GM18858 (cell line): ENCODE measurements at regions not wholly inside any gene's neighbourhood (a gene's known extent, or its start where the extent isn't known, plus 50 kb on each side); places are given as distances from the start of the nearest gene placed in this dataset.

Experiments used
- ATAC-seq: cut with Tn5 transposase; IDR thresholded peaks from one replicate; pipeline ENCODE4 v1.9.1; 2021; ENCODE audit not compliant: unreplicated experiment

DNA sequence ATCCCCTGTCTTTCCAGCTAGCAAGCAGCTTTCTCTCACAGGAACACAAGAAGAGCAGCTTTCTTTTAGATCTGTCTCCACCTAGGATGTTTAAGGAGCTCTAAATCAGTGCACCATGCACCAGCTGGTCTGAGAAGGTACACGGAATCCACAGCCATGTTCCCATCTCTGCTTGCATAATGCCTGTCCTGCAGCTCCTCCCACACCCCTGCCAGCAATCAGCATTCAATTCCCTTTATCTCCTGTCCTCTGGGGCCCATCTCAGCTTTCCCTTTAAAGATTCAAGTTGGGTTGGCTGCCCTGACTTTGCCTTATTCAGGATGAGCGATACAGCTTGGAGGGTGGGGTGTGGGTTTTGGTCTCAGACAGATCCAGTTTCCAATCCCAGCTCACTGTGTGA lies 826.3 kb downstream of the BCL11B start:
- no peak for ATAC-seq

DNA sequence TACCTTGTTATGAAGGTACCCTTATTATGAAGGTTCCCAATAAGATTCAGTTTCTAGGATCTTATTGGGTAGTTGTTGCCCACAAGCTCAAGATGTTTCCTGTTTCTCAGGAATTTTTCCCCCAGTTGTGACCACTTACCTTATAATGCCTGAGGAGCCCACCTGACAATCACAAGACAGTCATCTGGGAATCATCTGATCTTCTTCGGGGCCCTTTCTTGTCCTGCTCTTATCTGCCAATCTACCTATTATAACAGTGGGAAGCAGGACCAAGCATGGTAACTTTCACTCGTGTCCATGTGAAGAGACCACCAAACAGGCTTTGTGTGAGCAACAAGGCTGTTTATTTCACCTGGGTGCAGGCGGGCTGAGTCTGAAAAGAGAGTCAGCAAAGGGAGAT lies 825.5 kb downstream of the BCL11B start:
- no peak for ATAC-seq

DNA sequence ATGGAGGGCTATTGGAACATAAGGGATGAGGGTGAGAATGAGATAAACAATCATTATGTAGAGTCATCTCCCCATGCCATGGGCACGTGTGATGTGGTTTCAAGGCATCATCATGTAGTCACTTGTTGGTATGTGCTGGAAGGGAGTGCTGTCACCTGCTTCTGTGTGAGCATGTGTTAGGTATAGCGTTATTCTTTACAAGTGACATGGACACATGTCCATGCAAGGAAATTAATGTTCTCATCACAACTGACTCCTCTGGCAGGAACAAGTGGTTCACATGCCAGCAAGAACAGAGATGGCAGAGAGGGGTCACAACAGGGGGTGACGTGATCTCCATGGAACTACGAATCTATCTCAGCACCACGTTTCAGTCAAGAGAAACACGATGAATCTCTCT lies 815.8 kb downstream of the BCL11B start:
- no peak for ATAC-seq

DNA sequence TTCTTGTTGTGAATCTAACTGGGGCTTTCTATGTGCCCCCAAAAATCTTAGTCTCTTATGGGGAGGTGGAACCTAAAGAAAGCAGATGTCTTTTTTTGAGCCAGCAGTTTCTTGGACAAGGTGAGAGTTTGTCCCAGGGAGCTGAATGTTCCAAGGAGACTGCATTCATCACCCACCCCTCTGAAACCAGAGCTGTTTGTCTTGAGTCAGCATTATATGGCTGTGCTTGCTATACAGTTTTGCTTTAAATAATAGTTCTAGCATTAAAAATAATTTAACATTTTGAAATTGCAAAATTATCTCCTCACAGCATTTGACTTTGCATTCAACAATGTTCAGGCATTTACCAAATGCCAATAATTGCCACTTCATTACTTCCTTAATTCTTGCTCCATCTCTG lies 813.3 kb downstream of the BCL11B start:
- no peak for ATAC-seq

DNA sequence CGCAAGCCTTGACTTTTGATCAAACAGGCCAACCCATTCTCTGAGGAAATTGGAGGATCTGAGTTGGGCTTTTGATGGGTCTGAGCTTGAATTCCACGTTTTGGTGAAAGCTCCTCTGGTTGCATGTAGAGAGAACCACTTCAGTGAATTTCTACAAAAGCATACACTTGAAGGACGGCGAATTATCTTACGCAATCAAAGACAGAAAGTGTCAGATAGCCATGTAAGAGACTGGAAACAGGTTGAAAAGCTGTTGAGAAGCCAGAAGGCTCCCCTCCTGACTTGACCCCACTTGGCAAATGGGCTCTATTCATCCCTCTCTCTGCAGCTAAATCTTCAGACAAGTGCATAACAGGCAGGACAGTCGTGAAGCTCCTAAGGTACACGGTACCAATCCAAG lies 809.1 kb downstream of the BCL11B start:
- no peak for ATAC-seq

DNA sequence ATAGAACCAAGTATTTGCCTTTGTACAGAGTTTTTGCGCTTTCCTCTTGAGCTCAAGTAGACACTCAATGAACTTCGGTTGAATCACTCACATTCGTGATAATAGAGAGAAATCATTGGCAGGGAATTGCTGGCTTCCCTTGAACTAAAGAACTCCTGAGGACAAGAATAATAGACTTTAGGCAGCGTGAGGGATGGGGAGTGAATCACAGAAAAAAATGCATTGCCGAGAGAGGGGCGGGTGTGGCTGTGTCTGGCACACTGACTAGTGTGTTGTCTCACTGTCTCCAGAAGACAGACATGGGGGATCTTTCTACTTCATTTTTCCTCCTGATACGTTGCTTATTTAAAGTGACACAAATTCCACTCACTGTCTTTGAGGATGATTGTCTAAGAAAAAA lies 805.2 kb downstream of the BCL11B start:
- ATAC-seq, result no peak

DNA sequence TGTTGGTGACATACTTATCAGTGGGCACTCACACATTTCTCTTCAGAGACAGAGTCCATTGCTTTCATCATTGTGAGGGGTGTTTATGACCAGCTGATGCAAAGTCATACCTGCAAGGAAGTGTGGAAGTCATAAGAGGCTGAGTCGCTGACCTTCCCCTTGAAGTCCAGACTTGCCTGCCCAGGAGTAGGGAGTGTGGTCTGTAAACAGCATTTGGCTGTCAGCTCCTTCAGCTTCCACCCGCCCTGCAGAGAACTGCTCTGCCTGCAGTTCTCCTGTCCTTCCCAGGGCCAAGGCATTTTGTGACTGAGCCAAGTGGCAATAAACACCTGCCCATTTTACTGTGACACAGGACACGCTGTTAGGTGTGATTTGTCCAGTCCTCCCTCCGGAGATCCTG lies 801.3 kb downstream of the BCL11B start:
- ATAC-seq, result no peak

DNA sequence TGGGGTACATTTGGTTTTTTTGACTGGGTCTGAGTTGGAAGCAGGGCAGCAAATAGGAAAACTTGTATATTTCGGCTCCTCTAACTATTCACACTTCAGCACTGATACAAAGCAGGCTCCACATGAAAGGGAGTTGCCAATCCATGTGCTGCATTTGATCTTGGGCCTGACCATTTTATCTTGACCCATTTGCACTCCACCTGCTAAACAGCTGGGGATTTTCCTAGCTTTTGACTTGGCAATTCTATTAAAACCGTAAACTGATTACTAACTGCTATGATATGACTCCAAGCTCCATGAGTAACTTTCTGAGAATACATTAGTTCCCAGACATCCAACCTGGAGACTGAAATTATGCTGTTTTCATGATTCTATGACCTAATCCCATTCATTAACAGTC lies 797.1 kb downstream of the BCL11B start:
- ATAC-seq, result no peak

DNA sequence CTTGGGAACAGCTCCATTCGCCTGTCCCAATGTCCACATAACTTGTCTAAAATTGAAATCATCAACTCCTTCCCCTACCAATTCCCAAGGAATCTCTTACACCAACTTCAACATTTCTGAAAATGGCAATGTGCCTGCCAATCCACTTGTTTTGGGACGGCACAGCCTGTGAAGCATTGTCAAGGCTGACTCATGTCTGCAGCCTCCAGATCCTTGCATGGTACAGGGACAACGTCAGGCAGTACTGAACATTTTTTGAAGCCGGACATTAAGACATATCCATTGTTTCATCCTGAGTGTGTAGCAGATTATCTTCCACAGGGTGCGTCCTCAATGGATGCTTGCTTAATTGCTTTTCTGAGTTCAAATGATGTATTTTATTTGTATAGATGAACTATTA lies 794.1 kb downstream of the BCL11B start:
- no peak for ATAC-seq

DNA sequence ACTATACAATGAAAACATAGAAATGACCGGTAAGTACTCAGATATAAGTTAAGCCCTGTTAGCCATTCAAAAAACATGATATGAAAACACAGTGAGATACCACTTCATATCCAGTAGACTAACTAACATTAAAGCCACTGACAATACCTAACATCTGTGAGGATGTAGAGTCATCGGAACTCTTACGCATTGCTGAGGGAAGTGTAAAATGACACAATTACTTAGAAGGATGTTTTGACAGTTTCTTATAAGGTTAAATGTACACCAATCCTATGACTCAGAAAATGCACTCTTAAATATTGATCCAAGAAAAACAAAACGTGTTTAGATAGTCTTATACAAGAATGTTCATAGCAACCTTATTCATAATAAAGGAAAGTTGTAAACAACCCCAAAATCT lies 782.9 kb downstream of the BCL11B start:
- no peak for ATAC-seq

DNA sequence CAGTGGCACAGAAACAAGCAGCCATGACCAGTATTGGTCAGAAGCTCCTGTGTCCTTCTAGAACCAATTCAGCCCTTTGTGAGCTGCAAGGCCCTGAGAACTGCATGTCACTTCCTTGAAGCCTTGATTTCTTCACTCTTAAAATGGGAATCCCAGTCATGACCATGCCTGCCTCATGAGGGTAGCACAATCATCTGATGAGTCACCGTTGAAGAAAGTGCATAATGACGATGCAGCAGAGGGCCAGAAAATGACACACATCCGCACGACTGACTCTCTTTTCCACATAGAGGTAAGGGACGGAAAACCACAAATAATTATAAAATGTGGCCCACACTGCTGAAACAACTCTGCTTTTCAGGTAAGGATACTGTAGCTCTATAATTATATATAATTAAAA lies 777.4 kb downstream of the BCL11B start:
- ATAC-seq, result no peak

DNA sequence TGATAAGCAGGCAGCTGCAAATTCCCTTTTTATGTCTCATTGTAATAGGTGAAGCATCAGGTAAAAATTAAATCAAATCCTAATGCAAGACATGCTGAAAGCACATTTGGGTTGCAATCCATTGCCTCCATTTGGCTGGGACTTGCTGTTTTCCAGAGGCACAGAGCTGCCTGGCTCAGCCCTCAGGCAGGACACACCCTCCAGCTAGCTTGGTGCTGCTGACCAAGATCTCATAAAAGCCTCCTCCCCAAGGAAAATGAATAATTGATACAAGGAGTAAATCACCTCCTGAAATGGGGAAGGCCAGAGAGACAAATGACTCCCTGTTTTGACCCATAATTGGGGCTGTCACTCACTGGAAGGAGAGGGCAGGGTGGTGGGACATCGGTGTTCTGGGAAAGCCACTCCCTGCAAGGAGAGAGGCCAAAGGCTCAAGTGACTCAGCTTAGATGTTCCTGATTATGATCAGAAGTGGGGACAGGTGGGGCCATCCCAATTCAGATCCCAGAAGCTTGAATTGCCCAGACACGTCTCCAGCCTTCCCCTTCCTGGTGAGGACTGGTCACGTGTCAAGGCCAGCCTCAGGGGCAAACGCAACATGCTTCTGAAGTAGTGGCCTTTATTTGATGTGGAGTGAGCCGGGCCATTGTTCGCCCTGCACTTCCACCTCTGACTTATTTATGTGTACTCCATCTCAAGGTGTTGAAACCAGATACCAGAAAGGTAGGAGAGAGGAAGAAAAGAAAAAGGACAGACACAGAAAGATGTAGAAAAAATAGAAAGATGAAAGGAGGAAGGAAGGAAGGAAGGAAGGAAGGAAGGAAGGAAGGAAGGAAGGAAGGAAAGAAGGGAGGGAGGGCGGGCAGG lies 773.7 kb downstream of the BCL11B start:
- no peak for ATAC-seq

DNA sequence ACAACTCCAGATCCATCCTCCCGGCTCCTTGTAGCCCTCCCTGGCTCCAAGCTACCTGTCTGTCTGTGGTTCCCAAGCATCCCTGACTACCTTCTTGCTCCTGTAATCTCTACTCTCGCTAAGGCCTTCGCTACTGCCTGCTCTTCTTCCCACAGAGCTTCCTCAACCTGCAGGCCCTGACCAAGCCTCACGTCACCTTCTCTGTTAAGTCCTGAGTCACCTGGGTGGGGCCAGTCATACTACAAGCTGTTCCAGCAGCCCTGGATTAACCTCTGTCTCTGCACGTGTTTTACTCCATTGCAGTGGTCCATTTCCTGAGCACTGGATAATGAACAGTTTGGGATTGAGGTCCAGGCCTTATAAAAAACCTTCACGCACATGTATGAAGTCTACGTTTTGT lies 770.7 kb downstream of the BCL11B start:
- no peak for ATAC-seq

DNA sequence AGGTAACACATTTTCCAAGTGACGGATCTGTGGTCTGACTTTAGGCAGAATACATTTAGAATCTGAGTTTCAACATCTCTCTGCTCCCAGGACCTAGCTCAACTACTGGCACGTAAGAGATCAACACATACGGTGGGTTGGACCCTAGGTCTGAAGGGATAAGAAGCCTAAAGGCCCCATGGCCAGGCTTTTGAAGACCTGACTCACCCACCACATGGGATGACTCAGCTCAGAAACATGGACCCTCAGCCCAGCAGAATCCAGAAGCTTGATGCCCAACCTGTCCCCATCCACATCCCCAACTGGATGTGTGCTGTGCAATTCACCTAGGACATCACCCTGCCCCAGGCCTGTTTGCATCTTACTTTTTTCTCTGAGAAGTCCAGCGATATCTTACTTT lies 770.2 kb downstream of the BCL11B start:
- no peak for ATAC-seq

DNA sequence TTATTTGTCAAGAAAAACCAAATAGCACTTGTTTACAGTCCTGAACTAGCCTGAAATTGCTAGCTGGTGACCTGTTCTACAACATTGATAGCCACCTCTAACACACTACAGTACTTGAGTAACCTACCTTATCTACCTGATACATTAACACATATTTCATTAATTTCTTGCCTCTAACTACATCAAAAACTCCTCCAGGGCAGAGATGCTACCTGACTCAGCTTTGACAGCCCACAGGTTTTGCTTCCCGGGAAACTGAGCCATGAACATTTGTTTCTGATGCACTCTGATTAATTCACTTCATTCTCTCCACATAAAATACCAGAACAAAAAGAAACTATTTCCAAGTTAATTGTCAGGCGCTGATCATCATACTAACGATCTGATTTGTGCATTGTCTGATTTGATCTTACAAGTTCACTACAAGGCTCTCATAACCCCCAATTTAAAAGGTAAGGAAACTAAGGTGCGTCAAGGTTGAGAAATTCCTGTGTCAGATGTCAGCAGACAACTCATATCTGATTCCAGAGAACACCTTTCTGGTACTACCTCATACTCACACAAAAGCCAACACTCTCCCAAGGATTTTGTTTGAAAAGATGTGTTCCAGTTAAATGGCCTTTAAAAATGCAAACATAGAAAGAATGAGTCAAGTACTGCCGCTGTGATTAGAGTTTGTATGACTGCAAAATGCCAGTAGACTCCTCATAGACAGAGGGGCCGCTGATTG lies 768.7 kb downstream of the BCL11B start:
- no peak for ATAC-seq

DNA sequence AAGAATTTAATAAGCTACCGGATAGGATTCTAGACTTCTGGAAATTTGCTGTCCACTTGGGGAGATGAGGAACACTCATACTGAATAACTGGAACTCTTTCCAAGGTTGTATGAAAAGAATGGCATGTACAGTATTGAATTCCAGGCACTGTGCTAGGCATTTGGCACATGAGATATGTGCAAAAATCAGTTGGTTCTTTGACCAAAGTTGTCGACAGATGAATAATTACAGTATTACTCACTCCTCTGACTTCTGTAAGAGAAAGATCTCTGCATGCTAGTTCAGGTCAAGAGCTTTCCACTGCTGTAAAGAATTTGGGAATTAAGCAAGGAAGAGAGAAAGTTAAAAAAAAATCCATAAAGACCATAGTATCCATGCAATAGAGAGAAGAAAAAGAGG lies 764.7 kb downstream of the BCL11B start:
- ATAC-seq, result no peak

DNA sequence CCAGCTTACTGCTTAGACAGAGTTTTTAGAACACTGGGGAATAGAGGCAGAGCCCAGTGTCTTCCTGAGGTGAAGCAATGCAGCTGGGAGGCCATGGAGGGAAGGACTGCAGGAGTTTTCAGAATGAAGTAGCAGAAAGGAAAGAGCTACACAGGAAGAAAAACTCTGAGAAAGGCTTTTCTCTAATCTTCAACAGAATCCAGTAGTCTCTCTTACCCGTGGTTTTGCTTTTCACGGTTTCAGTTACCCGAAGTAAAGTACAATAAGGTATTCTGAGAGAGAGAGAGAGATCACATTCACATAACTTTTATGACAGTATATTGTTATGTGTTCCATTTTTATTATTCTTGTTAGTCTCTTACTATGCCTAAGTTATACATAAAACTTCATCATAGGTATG lies 761.6 kb downstream of the BCL11B start:
- ATAC-seq, result no peak

DNA sequence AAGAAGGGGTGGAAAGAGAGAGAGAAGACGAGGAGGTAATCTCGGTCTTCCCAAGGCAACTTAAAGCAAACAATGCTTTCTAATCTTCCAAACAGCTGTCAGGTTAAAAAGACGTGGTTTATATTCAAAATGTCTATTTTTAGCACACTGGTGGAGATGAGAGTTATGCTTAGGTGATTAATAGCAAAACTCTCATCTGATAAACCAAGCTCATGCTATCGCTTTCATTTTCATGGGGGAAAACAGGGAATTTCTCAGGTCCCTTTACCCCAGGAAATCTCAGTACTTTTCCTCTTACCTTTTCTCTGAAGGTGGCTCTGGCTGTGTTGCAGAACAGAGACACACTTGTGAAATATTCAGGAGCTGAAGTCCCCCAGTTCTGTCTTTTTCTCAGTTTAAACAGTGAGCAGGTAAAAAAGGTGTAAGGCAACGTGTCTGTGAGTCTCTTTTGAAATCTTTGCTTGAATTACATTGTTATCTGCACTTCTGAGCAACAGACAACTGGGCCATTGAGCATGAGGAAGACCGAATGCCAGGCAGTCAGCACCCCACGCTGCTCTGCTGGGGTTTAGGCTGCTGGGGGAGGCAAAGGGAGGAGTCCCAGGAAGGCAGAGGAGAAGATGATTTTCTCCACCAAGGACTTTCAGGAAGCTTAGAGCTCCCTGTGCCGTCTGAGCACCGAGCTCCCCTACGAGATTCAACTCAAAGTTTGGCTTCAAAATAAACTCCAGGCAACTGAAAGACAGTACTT lies 759.3 kb downstream of the BCL11B start:
- ATAC-seq, result no peak

DNA sequence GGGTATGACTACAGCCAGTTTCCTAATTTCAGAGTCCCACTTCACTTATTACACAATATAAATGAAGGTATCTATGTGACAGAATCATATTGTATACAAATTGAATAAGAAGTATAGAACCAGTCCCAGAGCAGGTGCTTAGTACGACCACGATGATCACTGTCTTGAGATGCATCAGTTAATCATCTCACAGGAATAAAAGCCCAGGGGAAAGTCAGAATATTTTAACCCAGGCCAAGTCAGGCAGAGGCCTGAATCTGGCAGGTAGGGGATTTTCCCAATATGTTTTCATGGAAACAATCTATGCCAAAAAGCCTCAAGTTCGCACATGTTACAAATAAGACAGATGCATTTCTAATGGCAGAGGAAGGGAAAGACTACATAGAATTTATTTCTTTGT lies 758.4 kb downstream of the BCL11B start:
- ATAC-seq, result no peak

DNA sequence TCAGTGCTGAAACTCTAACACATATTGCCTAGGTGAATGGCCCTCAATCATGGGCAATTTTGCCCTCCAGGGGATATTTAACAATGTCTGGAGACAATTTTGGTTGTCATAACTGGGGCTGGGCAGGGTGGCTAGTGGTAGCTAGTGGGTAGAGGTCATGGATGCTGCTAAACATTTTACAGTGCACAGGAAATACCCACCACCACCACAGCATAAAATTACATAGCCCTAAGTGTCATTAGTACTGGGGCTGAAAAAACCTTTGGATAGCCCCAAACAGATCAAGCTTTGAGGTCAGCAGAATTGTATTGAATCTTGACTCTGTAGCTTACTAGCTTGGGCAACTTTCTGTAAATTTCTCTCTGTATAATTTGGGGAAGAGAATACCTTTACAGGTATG lies 758.0 kb downstream of the BCL11B start:
- no peak for ATAC-seq

DNA sequence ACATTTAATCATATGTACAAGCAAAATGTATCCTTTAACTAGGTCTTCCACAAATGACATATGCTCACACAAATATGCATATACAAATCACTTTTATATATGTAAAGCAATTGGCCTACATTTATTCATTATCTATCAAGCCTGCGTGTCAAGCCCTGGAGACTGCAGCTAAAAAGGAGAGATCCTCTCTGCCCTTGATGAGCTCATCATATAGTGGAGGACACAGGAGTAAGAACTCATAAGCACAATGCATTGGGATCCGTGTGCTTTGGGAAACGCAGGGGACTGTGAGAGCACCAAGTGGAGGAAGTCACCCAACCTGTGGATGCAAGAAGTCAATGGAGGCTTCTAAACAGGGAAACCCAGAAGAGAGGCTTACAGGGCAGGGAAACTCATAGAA lies 735.7 kb downstream of the BCL11B start:
- ATAC-seq, result no peak

DNA sequence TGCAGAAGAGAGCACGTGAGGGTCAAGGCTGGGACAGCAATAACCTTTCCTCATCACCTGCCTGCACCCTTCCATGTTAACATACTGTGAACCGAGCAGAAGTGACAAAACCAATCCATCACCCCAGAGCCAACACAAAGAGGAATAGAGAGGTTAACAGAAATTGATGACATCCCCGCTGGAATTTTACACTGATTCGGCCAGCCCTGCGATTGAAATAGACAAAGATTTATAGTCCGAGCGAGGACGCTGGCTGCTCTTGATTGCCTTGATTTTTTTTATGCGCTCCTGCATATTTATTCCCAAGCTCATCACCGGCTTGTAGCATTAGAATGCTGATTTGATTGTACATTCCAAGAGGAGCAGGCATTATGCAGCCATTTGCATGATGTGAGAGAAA lies 729.7 kb downstream of the BCL11B start:
- no peak for ATAC-seq
